Fibroblast of pulmonary artery (primary cell): ENCODE measurements at regions not wholly inside any gene's neighbourhood (a gene's known extent, or its start where the extent isn't known, plus 50 kb on each side); places are given as distances from the start of the nearest gene placed in this dataset.

Source experiments
- DNase-seq: peaks from one replicate; pipeline ENCODE4 v3.0.0-alpha.2; 2010; ENCODE audit warnings: low read depth
- H3K4me3 ChIP-seq: replicated peaks from 2 replicates; pipeline ENCODE4 v1.5.1; 2011; ENCODE audit warnings: low read depth, mild to moderate bottlenecking, control low read depth, low read length, moderate library complexity
- TF ChIP-seq, protein P1 (sequence below): IDR thresholded peaks from 2 replicates; pipeline ENCODE4 v1.5.1; 2011; ENCODE audit warnings: mild to moderate bottlenecking, control low read depth, low read length, inconsistent platforms; ENCODE audit errors: missing control alignments

DNA sequence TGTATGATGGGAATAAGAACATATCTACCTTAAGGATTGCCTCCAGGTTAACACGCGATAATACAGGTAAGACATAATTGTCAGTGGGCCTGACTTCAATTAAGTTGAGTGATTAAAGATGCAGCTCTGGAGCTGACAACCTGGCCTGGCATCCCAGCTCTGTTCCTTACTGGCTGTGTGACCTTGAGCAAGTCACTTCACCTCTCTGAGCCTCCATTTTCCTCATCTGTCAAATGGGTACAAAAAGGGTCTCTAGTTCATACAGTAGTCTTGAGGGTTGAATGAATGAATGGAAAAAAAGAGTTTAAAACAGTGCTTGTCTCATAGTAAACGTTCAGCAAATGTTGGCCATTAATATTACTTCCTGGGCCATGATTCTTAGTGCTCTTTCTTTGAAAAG, 213.9 kb downstream of the PHETA1 start:
- no peak overlapping the region for H3K4me3 ChIP-seq
- TF ChIP-seq, protein P1, sequence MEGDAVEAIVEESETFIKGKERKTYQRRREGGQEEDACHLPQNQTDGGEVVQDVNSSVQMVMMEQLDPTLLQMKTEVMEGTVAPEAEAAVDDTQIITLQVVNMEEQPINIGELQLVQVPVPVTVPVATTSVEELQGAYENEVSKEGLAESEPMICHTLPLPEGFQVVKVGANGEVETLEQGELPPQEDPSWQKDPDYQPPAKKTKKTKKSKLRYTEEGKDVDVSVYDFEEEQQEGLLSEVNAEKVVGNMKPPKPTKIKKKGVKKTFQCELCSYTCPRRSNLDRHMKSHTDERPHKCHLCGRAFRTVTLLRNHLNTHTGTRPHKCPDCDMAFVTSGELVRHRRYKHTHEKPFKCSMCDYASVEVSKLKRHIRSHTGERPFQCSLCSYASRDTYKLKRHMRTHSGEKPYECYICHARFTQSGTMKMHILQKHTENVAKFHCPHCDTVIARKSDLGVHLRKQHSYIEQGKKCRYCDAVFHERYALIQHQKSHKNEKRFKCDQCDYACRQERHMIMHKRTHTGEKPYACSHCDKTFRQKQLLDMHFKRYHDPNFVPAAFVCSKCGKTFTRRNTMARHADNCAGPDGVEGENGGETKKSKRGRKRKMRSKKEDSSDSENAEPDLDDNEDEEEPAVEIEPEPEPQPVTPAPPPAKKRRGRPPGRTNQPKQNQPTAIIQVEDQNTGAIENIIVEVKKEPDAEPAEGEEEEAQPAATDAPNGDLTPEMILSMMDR, result no peak

DNA sequence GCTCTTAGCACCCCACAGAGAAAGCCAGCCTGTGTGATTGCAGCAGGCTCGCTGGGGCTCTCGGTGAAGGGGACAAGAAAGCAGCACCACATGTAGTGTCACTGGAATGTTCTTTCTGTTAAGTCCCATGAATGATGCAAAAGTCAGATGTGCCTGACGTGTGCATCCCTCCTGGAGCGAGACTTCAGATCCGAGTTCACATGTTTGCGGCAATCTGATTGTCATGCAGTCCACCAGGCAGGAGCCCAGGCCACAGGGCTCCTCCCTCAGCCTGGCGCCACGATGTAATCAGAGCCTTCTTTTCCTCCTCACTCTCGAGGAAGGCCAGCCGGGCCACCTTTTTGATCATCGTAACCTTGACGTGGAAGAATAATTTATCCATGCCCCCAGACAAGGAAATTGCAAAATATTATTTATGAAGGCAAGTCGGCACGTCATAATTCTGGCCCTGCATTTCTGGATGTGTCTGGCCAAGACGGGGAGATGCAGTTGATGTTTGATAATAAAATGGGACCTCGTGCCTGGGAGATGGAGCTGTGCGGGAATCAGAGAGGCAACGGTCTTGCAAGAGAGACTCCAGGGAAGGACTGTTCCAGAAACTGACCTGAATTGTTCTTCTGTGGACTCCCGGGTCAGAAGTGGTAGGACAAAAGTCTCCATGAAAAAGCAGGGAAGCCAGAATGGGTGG, 214.6 kb downstream of the PHETA1 start:
- H3K4me3 ChIP-seq, result no peak overlapping the region

More for the DNA sequence above, 213.9 kb downstream of the PHETA1 start:
- no peak for DNase-seq

DNA sequence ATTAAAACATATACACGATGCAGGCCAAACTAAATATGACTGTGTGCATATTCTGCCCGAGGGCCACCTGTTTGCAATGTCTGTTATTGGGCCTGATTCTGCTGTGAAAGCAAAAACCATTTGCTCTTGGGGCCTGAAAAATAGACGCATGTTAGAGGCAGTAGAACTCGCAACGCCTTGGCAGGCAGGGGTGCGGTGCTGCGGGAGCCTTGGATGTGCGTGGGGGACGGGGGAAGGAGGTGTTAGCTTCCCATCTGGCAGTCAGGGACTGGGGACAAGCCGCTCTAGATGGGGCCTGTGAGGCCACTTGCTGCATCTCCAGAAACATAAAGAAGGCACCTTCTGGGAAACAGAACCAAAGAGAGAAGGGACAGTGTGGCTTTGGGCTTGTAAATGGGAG, 216.3 kb downstream of the PHETA1 start:
- no peak for DNase-seq
- TF ChIP-seq, protein P1, result no peak
- H3K4me3 ChIP-seq, result no peak overlapping the region

More for the DNA sequence above, 214.6 kb downstream of the PHETA1 start:
- TF ChIP-seq, protein P1, result no peak
- no peak for DNase-seq

DNA sequence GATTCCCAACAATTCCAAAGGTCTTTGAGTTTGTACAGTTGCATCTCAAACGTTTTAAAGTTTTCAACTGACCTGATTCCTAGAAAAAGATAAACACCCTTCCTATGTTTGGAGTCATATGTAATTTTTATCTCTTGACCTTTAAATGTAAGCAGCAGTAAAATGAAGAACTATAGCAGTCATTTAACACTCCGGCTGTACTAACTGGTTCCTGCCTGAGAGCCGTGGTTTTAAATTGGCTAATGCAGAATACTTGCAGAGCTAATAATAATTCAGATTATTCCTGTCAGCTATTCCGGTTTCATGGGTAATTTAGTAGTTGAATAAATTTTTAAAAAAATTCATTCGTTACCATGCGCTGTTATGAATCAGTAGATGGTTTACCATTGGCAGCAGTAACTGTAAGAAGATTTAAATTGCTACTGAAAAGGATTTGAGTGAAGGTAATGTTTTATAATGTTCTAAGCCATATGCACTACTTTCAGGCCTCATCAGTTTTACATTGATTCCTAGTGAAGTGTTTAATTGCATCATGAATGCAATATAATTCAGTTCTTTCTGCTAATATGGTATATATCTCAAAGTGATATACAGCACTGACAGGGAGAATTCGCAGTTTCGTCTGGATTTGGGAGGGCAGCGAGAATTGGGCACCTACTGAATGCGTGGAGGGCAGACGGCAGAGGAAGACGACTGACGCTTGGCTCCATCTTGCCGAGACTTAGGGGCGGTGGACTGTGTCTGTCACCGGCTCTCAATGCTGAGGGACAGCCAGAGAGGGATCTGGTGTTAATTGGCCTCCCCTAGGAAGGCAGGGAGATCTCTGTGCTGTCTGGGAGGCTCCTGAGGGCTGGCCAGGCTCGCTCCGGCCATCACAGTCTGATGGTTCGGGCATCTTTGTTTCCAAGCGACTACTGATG, 217.7 kb downstream of the PHETA1 start:
- H3K4me3 ChIP-seq, result no peak overlapping the region
- no peak for DNase-seq
- TF ChIP-seq, protein P1, result no peak

DNA sequence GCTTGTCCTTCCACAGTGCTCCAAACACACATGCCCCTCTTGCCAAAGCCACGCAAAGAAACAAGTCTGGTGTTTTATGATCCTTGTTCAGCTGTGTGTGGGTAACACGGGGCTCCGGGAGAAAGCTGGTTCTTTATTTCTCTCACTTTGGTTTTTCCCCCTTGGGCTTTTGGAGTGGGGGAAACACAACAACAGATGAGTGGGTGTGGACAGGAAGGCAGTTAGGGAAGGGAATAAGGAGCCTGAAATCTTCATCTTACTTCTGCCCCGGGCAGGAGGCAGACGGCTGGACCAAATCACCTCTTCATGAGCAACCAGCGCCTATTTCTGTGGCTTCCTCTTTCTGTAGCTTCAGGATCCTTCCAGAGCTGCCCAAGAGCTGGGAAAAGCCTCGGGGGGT, 218.5 kb downstream of the PHETA1 start:
- TF ChIP-seq, protein P1, result no peak
- DNase-seq, result no peak
- no peak overlapping the region for H3K4me3 ChIP-seq

DNA sequence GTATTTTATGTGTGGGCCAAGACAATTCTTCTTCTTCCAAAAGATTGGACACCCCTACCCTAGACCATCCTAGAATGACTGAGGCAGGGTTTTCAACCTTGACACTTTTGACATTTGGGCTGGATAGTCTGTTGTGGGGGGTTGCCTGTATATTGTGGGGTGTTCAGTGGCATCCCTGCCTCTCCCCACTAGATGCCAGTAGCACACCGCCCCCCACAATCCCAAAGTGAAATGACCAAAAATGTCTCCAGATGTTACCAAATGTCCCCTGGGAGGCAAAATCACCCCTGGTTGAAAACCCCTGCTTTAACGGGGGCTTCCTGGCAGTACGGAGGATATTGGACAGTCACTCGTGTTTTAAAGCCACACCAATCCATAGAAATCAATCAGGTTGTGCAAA, 219.6 kb downstream of the PHETA1 start:
- no peak for DNase-seq
- no peak overlapping the region for H3K4me3 ChIP-seq
- TF ChIP-seq, protein P1, result no peak
